PC-3 (cell line): ENCODE measurements at regions not wholly inside any gene's neighbourhood (a gene's known extent, or its start where the extent isn't known, plus 50 kb on each side); places are given as distances from the start of the nearest gene placed in this dataset.

Experiments
- ATAC-seq: fragments of 200-7000 bp; cut with Tn5 transposase; 2 replicates; pipeline ENCODE4 v1.9.1; 2020; ENCODE audit warnings: mild to moderate bottlenecking, moderate library complexity
- BruUV-seq: library from RNA; stranded (reverse); fragments of 400-500 nt; replicated peaks from 2 replicates; lab custom pipeline; 2021; lab: Mats Ljungman, UMichigan
- CTCF ChIA-PET: fragments of 300-600 bp; sonication (Branson Sonifier 250); formaldehyde crosslinking; loops from one replicate; lab custom pipeline; 2022; ENCODE audit warnings: antibody characterized with exemption; lab: Charles Lee
- POLR2A ChIA-PET: fragments of 300-600 bp; sonication (Branson Sonifier 250); formaldehyde crosslinking; loops from one replicate; lab custom pipeline; 2022; ENCODE audit warnings: antibody characterized with exemption; ENCODE audit not compliant: unreplicated experiment; lab: Charles Lee
- DNase-seq: peaks from one replicate; pipeline ENCODE4 v3.0.0-alpha.2; 2015
- H2AFZ ChIP-seq: fragments of 300-600 bp; sonication (generic); 2 replicates; pipeline ENCODE4 v1.6.0; 2016; ENCODE audit warnings: antibody characterized with exemption, low read length
- H3F3A ChIP-seq: fragments of 300-600 bp; sonication (generic); one replicate; pipeline ENCODE4 v1.6.0; 2017; ENCODE audit warnings: antibody characterized with exemption, low read length, control low read depth, mild to moderate bottlenecking; ENCODE audit not compliant: unreplicated experiment
- H3K27ac ChIP-seq: fragments of 300-600 bp; sonication (generic); 2 replicates; pipeline ENCODE4 v1.5.1; 2016; ENCODE audit warnings: mild to moderate bottlenecking, low read length
- H3K27me3 ChIP-seq: fragments of 300-600 bp; sonication (generic); 2 replicates; pipeline ENCODE4 v1.6.1; 2016; ENCODE audit warnings: low read length, mixed read lengths
- H3K36me3 ChIP-seq: fragments of 300-600 bp; sonication (generic); 2 replicates; pipeline ENCODE4 v1.6.1; 2016; ENCODE audit warnings: low read depth, mixed run types, low read length, mixed read lengths
- H3K4me1 ChIP-seq: fragments of 300-600 bp; sonication (generic); 2 replicates; pipeline ENCODE4 v1.5.1; 2016; ENCODE audit warnings: low read length; ENCODE audit not compliant: insufficient read depth
- H3K4me2 ChIP-seq: fragments of 300-600 bp; sonication (generic); 2 replicates; pipeline ENCODE4 v1.6.0; 2016; ENCODE audit warnings: low read length
- H3K4me3 ChIP-seq: fragments of 300-600 bp; sonication (generic); 2 replicates; pipeline ENCODE4 v1.5.1; 2016; ENCODE audit warnings: mild to moderate bottlenecking, low read length, mixed read lengths
- H3K79me2 ChIP-seq: fragments of 300-600 bp; sonication (generic); 2 replicates; pipeline ENCODE4 v1.6.1; 2017; ENCODE audit warnings: low read length, mixed read lengths
- H3K9ac ChIP-seq: fragments of 300-600 bp; sonication (generic); 2 replicates; pipeline ENCODE4 v1.6.0; 2016; ENCODE audit warnings: mild to moderate bottlenecking, low read length
- H3K9me2 ChIP-seq: fragments of 300-600 bp; sonication (generic); replicated peaks from 2 replicates; pipeline ENCODE4 v1.6.1; 2016; ENCODE audit warnings: mixed run types, low read length, mixed read lengths
- H3K9me3 ChIP-seq: fragments of 300-600 bp; sonication (generic); 2 replicates; pipeline ENCODE4 v1.6.1; 2016; ENCODE audit warnings: low read length, mixed read lengths
- H4K20me1 ChIP-seq: fragments of 300-600 bp; sonication (generic); 2 replicates; pipeline ENCODE4 v1.6.1; 2016; ENCODE audit warnings: low read length, mixed read lengths
- EZH2 ChIP-seq: fragments of 300-600 bp; sonication (generic); IDR thresholded peaks from one replicate; pipeline ENCODE4 v1.6.1; 2017; ENCODE audit warnings: antibody characterized with exemption, mild to moderate bottlenecking, low read length; ENCODE audit not compliant: unreplicated experiment
- EZH2phosphoT487 ChIP-seq: fragments of 300-600 bp; sonication (generic); IDR thresholded peaks from 2 replicates; pipeline ENCODE4 v1.6.1; 2018; ENCODE audit warnings: mild to moderate bottlenecking, antibody characterized with exemption, low read length, borderline replicate concordance
- intact Hi-C: fragments of 100-400 bp; cut with micrococcal nuclease; formaldehyde crosslinking; loops from 2 replicates; pipeline ENCODE4 v1.9.0; 2023
- TF ChIP-seq, protein P1 (sequence below): fragments of 300-600 bp; sonication (generic); conservative IDR thresholded peaks from 2 replicates; pipeline ENCODE4 v1.5.1; 2017; ENCODE audit warnings: antibody characterized with exemption, low read depth, mild to moderate bottlenecking, low read length

DNA sequence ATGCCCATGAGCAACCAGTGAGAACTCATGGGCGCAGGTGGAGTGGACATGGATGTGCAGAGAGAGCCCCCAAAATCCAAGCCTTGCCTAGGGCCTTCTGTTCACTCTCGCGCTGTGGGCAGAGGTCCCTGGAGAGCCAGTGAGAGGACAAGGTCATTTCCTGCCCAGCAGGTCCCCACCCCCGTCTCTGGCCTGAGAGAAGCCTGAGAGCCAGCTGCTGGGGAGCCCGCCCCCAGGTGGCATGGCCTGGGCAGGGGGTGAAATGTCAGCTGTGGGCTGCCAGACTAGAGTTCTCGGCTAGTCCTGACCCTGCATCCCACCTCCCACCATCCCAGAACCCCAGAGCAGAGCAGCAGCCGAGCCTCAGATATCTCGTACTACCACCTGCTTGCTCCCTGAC lies 85.3 kb downstream of the BARX1 start:
- Histone ChIP-seq H2AFZ (no peak overlapping the region), H3F3A (no peaks in the 10 kb centered on the region), H3K79me2 (no peaks in the 10 kb centered on the region), H3K27me3 (peaks cover 17% of the 10 kb centered on the region), H3K36me3 (no peaks in the 10 kb centered on the region), H3K9me2 (no peaks in the 10 kb centered on the region), H3K4me1 (no peaks in the 10 kb centered on the region), H3K4me2 (no peak overlapping the region), H3K4me3 (no peak overlapping the region), H4K20me1 (no peaks in the 10 kb centered on the region), H3K9ac (no peak overlapping the region), H3K27ac (no peak overlapping the region), H3K9me3 (0 out of 2 replicates have a peak, but pooled peaks cover under 1% of the 10 kb centered on the region)
- POLR2A ChIA-PET: no interaction called here
- CTCF ChIA-PET: no interaction called here
- intact Hi-C loops: no loop called here
- BruUV-seq: no TSS peak
- no peak for DNase-seq
- no peak for TF ChIP-seq EZH2
- TF ChIP-seq, protein P1, sequence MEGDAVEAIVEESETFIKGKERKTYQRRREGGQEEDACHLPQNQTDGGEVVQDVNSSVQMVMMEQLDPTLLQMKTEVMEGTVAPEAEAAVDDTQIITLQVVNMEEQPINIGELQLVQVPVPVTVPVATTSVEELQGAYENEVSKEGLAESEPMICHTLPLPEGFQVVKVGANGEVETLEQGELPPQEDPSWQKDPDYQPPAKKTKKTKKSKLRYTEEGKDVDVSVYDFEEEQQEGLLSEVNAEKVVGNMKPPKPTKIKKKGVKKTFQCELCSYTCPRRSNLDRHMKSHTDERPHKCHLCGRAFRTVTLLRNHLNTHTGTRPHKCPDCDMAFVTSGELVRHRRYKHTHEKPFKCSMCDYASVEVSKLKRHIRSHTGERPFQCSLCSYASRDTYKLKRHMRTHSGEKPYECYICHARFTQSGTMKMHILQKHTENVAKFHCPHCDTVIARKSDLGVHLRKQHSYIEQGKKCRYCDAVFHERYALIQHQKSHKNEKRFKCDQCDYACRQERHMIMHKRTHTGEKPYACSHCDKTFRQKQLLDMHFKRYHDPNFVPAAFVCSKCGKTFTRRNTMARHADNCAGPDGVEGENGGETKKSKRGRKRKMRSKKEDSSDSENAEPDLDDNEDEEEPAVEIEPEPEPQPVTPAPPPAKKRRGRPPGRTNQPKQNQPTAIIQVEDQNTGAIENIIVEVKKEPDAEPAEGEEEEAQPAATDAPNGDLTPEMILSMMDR: no peak
- TF ChIP-seq EZH2phosphoT487: no peak
- ATAC-seq: no peak

DNA sequence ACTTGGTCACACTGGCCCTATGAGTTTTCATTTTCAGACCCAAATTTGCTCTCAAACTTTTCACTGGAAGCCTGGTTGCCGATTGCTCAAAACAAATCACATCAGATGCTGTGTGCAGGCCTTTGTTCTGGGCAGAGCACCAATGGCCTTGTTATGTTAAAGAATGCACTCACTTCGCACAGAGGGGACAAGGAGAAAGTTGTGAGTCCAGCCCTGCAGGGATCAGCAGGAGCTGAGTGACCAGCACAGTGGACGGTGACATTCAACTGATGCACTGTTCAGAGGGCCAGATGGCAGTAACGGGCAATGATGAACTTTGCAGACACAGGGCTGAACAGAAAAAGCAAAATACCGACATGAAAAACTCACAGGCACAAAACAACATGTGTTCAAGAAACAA lies 86.1 kb downstream of the BARX1 start:
- no peaks in the 10 kb centered on the region for H3K9me3 ChIP-seq
- intact Hi-C loops: no loop called here
- H3F3A ChIP-seq: no peaks in the 10 kb centered on the region
- no peak for ATAC-seq
- H3K79me2 ChIP-seq: no peaks in the 10 kb centered on the region
- TF ChIP-seq, protein P1: no peak
- TF ChIP-seq EZH2phosphoT487: no peak
- no peak for TF ChIP-seq EZH2
- no peak for DNase-seq
- H3K4me2 ChIP-seq: no peak overlapping the region
- H3K9ac ChIP-seq: no peak overlapping the region
- CTCF ChIA-PET: no interaction called here
- H3K4me3 ChIP-seq: no peak overlapping the region
- H2AFZ ChIP-seq: no peak overlapping the region
- no peaks in the 10 kb centered on the region for H3K4me1 ChIP-seq
- H3K36me3 ChIP-seq: no peaks in the 10 kb centered on the region
- no peak overlapping the region for H3K27ac ChIP-seq
- H3K27me3 ChIP-seq: peaks cover 17% of the 10 kb centered on the region
- H3K9me2 ChIP-seq: no peaks in the 10 kb centered on the region
- H4K20me1 ChIP-seq: no peaks in the 10 kb centered on the region
- POLR2A ChIA-PET: no interaction called here
- no TSS peak for BruUV-seq

DNA sequence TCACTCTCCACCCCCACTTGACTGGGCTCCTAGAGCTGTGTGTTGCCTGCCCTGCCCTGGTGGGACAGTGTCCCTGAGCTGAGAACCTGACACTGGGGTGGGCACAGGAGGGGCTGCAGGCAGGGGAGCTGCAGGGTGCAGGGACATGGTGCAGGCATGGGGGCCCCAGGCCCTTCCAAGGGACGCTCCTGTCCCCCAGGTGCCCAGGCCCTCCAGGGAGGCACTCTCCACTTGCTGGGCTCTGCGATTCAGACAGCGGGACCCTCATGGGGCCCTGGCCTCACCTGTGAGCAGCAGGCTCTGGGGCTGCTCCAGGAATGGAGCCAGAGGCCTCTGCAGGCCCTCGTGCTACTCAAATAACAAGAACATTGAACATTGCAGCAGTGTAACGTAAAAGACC lies 89.4 kb downstream of the BARX1 start:
- H3K4me1 ChIP-seq: no peaks in the 10 kb centered on the region
- no peaks in the 10 kb centered on the region for H3K36me3 ChIP-seq
- no peak for DNase-seq
- H3K79me2 ChIP-seq: no peaks in the 10 kb centered on the region
- no peak overlapping the region for H2AFZ ChIP-seq
- TF ChIP-seq, protein P1: no peak
- TF ChIP-seq EZH2phosphoT487 (no peak), EZH2 (no peak)
- H3F3A ChIP-seq: no peaks in the 10 kb centered on the region
- no peak overlapping the region for H3K4me2 ChIP-seq
- BruUV-seq: no TSS peak
- ChIA-PET POLR2A (no interaction called here), CTCF (no interaction called here)
- no peak for ATAC-seq
- intact Hi-C loops: no loop called here
- H3K4me3 ChIP-seq: no peak overlapping the region
- no peak overlapping the region for H3K9ac ChIP-seq
- no peaks in the 10 kb centered on the region for H3K9me2 ChIP-seq
- H3K9me3 ChIP-seq: no peaks in the 10 kb centered on the region
- no peaks in the 10 kb centered on the region for H4K20me1 ChIP-seq
- H3K27me3 ChIP-seq: peaks cover 17% of the 10 kb centered on the region
- H3K27ac ChIP-seq: no peak overlapping the region
